GM10266 (cell line): ENCODE measurements at regions not wholly inside any gene's neighbourhood (a gene's known extent, or its start where the extent isn't known, plus 50 kb on each side); places are given as distances from the start of the nearest gene placed in this dataset.

Source experiments
- DNase-seq: peaks from one replicate; pipeline ENCODE4 v3.0.0; 2012; ENCODE audit errors: extremely low spot score
- TF ChIP-seq, protein P1 (sequence below): IDR thresholded peaks from 2 replicates; pipeline ENCODE4 v1.5.1; 2012; ENCODE audit warnings: mild to moderate bottlenecking, low read depth; ENCODE audit not compliant: control insufficient read depth, insufficient read depth; ENCODE audit errors: missing control alignments

DNA sequence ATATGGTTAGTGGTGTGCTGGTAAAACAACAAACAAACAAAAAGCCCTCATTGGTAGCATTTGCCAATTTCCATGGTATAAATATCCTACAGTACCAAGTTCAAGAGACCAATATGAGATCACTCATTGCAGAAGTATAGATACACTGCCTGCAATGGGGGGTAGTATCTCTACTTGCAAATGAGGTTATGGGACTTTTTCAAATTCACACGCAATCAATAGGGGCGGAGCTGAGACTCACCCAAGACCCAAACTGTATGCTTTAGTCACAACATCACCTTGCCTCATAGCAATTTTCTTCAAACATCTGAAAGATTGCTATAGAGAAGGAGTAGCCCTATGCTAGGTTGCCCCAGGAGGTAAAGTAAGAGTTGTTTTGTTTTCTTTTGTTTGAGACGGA is 93.7 kb downstream of the VCPKMT start:
- TF ChIP-seq, protein P1, sequence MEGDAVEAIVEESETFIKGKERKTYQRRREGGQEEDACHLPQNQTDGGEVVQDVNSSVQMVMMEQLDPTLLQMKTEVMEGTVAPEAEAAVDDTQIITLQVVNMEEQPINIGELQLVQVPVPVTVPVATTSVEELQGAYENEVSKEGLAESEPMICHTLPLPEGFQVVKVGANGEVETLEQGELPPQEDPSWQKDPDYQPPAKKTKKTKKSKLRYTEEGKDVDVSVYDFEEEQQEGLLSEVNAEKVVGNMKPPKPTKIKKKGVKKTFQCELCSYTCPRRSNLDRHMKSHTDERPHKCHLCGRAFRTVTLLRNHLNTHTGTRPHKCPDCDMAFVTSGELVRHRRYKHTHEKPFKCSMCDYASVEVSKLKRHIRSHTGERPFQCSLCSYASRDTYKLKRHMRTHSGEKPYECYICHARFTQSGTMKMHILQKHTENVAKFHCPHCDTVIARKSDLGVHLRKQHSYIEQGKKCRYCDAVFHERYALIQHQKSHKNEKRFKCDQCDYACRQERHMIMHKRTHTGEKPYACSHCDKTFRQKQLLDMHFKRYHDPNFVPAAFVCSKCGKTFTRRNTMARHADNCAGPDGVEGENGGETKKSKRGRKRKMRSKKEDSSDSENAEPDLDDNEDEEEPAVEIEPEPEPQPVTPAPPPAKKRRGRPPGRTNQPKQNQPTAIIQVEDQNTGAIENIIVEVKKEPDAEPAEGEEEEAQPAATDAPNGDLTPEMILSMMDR: no peak
- DNase-seq: no peak

- DNase-seq: no peak
- TF ChIP-seq, protein P1: no peak
These were observed 92.5 kb downstream of the VCPKMT start for GRCh38 chr14:50023671-50024490.

DNA sequence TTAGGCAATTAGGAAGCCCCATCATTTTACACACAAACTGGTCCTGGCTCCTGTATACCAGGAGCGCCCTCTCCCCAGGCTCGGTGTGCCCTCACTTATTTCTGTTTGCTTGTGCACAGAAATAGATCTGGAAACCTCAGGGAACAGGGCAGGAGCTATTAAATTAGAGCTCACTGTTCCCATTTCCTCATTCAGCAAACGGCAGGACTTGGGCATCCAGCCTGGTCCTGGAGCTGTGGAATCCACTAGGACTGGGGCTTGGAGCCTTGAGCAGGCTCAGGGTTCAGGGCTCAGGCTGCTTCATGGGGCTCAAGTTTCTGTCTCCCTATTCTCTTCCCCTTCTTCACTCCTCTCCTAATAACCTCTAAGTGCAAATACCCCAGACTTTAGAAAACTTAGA is 91.3 kb downstream of the VCPKMT start:
- TF ChIP-seq, protein P1: no peak
- DNase-seq: no peak

- TF ChIP-seq, protein P1: no peak
- DNase-seq: no peak
These were observed 90.6 kb downstream of the VCPKMT start for GRCh38 chr14:50025776-50026175.

DNA sequence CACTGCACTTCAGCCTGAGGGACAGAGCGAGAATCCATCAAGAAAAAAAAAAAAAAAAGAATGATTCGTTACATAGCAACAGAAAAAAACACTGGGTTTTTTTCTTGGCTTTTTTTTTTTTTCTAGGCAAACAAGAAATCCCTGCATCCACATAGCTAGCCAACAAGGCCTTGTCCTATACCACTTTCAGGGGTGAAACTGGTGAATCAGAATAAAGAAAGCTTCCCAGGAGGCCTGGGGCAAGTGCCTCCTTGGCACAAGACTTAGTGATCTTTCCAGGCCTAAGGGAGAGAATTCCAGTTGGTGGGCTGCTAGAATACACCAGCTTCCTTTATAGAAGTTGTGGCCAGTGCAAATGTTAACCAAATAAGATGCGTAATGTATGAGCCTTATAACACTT is 90.0 kb downstream of the VCPKMT start:
- no peak for DNase-seq
- TF ChIP-seq, protein P1: no peak

DNA sequence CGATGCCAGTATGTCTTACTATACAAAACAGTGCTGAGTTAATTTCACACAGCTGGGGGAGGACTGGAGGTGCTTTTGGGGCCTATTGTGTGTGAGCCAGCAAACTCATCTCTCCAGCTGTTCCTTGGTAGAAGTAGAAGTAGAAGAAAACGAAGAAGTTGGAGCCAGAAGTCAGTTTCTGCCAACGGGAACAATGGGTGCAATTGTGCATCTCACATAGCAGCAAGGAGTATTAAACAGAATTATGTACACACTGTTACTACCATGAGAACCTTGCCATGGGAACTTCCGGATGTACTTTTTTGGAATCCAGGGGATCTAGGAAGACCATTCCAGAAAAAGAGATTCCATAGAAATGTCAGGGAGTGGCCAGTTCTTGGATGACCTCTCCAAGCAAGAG is 88.6 kb downstream of the VCPKMT start:
- TF ChIP-seq, protein P1: no peak
- no peak for DNase-seq

- TF ChIP-seq, protein P1: no peak
- no peak for DNase-seq
These were observed 87.9 kb downstream of the VCPKMT start for GRCh38 chr14:50028458-50028857.
